ENCODE measurements at regions not wholly inside any gene's neighbourhood (a gene's known extent, or its start where the extent isn't known, plus 50 kb on each side); places are given as distances from the start of the nearest gene placed in this dataset.

DNA sequence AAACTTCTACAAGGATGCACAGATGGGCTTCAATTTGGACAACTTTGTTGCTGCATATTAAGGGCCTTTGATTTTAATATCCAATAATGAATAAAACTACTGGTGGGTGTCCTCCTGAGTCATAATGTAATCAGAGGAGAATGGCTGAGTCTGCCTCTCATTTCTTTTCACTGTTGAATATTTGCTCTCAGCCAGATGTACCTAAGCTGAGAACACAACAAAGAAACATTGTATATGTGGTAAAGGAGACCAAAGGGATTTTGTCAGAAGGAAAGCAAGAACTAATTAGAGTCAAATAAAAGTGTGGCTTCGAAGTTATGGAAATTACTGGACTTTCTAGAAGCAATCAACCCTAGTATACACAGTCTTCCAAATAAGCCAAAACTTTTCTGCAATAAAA is 131.0 kb upstream of the BET1 start (continued):
- TF ChIP-seq MAZ (CRISPR knock-in tag; conservative IDR thresholded peaks at IDR 0.05 in 1 of 2, IDR thresholded peaks at IDR 0.05 in 1 of 2), result no peak
- no peak for TF ChIP-seq ETV1 (tag; conservative IDR thresholded peaks at IDR 0.05; ENCODE audit: low read depth)
- TF ChIP-seq ZNF384 (IDR thresholded peaks at IDR 0.05; ENCODE audit: low read depth, low read length), result no peak
- TF ChIP-seq ELF1 (tag; IDR thresholded peaks at IDR 0.05), result no peak
- TF ChIP-seq, protein P1, sequence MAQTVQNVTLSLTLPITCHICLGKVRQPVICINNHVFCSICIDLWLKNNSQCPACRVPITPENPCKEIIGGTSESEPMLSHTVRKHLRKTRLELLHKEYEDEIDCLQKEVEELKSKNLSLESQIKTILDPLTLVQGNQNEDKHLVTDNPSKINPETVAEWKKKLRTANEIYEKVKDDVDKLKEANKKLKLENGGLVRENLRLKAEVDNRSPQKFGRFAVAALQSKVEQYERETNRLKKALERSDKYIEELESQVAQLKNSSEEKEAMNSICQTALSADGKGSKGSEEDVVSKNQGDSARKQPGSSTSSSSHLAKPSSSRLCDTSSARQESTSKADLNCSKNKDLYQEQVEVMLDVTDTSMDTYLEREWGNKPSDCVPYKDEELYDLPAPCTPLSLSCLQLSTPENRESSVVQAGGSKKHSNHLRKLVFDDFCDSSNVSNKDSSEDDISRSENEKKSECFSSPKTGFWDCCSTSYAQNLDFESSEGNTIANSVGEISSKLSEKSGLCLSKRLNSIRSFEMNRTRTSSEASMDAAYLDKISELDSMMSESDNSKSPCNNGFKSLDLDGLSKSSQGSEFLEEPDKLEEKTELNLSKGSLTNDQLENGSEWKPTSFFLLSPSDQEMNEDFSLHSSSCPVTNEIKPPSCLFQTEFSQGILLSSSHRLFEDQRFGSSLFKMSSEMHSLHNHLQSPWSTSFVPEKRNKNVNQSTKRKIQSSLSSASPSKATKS (CRISPR knock-in tag; IDR thresholded peaks at IDR 0.05), result no peak
- TF ChIP-seq ZNF184 (CRISPR knock-in tag; IDR thresholded peaks at IDR 0.05), result no peak

GRCh38 chr7:94142281-94142680 is 138.1 kb upstream of the BET1 start:
- in situ Hi-C loops (cut with MboI) (no loop called here), intact Hi-C loops (cut with micrococcal nuclease) (no loop called here)
- Histone ChIP-seq H3K27ac (ENCODE audit: extremely low read depth, low read depth, low read length) (no peak overlapping the region), H3K36me3 (ENCODE audit: control insufficient read depth, insufficient read depth, low read length) (no peaks in the 10 kb centered on the region), H2AFZ (ENCODE audit: low read depth, low read length) (no peak overlapping the region), H3K79me2 (ENCODE audit: control insufficient read depth, insufficient read depth, low read length) (no peaks in the 10 kb centered on the region), H3K9me1 (ENCODE audit: control insufficient read depth, insufficient read depth, low read length) (no peaks in the 10 kb centered on the region), H3K4me3 (no peak overlapping the region), H3K4me2 (ENCODE audit: insufficient read depth, low read length) (no peak overlapping the region), H4K20me1 (replicated peaks; ENCODE audit: control insufficient read depth, insufficient read depth, low read length) (no peaks in the 10 kb centered on the region), H3K9ac (ENCODE audit: insufficient read depth in 1 of 2, low read depth in 2 of 2, low read length in 2 of 2) (no peak overlapping the region), H3K27me3 (ENCODE audit: control insufficient read depth in 2 of 2, insufficient read depth in 2 of 2, low read length in 2 of 2) (no peaks in the 10 kb centered on the region), H3K4me1 (replicated peaks in 1 of 2; ENCODE audit: control insufficient read depth in 2 of 2, insufficient read depth in 2 of 2, low read length in 2 of 2) (no peaks in the 10 kb centered on the region), H3K9me3 (replicated peaks; ENCODE audit: control insufficient read depth, insufficient read depth, low read depth, low read length) (no peaks in the 10 kb centered on the region)
- FAIRE-seq (no peak), DNase-seq (ENCODE audit: extremely low read depth in 1 of 4, low spot score in 3 of 4) (no peak), ATAC-seq (no peak)
- ChIA-PET POLR2A (no interaction called here), CTCF (ENCODE audit: low intra/inter-chr PET ratio) (no interaction called here)
- no TSS peak for BruUV-seq (replicated peaks)
- WGBS (ENCODE audit: insufficient coverage, low coverage, missing lambda C conversion rate), result 0% methylated on average over 2 of the region's 2 CpGs
- TF ChIP-seq NUFIP1 (IDR thresholded peaks at IDR 0.05; ENCODE audit: partially characterized antibody) (no peak), PHF21A (IDR thresholded peaks at IDR 0.05; ENCODE audit: borderline replicate concordance, low read depth) (no peak), ZNF668 (CRISPR knock-in tag; IDR thresholded peaks at IDR 0.05) (no peak), KLF1 (tag; IDR thresholded peaks at IDR 0.05) (no peak), RBM17 (IDR thresholded peaks at IDR 0.05; ENCODE audit: borderline replicate concordance, low read depth, low read length) (no peak), HLTF (IDR thresholded peaks at IDR 0.05) (no peak), CCAR2 (IDR thresholded peaks at IDR 0.05; ENCODE audit: low read depth, low read length) (no peak)
- TF ChIP-seq, protein P2, sequence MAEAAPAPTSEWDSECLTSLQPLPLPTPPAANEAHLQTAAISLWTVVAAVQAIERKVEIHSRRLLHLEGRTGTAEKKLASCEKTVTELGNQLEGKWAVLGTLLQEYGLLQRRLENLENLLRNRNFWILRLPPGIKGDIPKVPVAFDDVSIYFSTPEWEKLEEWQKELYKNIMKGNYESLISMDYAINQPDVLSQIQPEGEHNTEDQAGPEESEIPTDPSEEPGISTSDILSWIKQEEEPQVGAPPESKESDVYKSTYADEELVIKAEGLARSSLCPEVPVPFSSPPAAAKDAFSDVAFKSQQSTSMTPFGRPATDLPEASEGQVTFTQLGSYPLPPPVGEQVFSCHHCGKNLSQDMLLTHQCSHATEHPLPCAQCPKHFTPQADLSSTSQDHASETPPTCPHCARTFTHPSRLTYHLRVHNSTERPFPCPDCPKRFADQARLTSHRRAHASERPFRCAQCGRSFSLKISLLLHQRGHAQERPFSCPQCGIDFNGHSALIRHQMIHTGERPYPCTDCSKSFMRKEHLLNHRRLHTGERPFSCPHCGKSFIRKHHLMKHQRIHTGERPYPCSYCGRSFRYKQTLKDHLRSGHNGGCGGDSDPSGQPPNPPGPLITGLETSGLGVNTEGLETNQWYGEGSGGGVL (CRISPR knock-in tag; IDR thresholded peaks at IDR 0.05), result no peak
- TF ChIP-seq, protein P3, sequence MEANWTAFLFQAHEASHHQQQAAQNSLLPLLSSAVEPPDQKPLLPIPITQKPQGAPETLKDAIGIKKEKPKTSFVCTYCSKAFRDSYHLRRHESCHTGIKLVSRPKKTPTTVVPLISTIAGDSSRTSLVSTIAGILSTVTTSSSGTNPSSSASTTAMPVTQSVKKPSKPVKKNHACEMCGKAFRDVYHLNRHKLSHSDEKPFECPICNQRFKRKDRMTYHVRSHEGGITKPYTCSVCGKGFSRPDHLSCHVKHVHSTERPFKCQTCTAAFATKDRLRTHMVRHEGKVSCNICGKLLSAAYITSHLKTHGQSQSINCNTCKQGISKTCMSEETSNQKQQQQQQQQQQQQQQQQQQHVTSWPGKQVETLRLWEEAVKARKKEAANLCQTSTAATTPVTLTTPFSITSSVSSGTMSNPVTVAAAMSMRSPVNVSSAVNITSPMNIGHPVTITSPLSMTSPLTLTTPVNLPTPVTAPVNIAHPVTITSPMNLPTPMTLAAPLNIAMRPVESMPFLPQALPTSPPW (CRISPR knock-in tag; IDR thresholded peaks at IDR 0.05), result no peak
- TF ChIP-seq, protein P4, sequence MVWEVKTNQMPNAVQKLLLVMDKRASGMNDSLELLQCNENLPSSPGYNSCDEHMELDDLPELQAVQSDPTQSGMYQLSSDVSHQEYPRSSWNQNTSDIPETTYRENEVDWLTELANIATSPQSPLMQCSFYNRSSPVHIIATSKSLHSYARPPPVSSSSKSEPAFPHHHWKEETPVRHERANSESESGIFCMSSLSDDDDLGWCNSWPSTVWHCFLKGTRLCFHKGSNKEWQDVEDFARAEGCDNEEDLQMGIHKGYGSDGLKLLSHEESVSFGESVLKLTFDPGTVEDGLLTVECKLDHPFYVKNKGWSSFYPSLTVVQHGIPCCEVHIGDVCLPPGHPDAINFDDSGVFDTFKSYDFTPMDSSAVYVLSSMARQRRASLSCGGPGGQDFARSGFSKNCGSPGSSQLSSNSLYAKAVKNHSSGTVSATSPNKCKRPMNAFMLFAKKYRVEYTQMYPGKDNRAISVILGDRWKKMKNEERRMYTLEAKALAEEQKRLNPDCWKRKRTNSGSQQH (CRISPR knock-in tag; IDR thresholded peaks at IDR 0.05), result no peak
